ENCODE measurements at regions not wholly inside any gene's neighbourhood (a gene's known extent, or its start where the extent isn't known, plus 50 kb on each side); places are given as distances from the start of the nearest gene placed in this dataset.

DNA sequence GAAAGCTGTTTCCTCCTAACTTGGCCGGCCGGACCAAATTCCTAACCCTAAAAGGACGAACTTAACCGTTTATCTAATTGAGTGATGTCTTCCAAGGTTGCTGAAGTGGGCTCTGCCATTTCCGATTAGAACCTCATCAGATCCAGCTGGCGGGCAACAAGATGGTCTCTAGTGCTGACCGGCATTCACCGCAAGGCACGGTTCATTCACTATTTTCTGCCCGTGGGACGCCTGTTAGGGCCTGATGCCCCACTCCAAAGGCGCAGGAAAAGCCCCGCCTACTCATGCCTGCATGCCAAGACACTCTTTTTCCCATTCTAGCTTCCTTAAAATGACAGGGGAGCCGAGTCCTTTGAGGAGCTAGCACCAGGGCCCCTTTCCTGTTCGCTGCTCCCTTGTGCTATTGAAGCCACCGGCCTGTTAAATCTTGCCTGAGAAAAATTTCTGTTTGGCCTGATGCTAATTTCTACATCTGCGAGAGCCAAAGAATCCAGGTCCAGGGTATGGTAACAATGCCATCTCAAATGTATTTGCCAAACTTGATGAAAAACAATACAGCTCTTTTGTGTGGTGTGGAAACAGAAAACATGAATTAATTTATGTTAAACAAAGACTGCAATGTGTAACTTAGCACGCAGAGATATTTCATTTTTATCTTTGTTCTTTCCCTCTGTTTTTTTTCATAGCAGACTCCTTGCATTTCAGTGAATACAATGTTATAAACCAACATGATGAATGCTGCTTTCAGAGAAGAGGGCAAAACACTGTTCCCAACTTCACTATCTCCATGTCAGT is 1071.2 kb upstream of the USP15 start:
- H3K4me3 ChIP-seq (ENCODE audit: low read depth, low read length) = no peak overlapping the region
- no peaks in the 10 kb centered on the region for H3K27me3 ChIP-seq (ENCODE audit: insufficient read depth, low read depth, severe bottlenecking)
- no peaks in the 10 kb centered on the region for H3K36me3 ChIP-seq
- no peak for DNase-seq
- no peaks in the 10 kb centered on the region for H3K9me3 ChIP-seq (ENCODE audit: severe bottlenecking)
- TF ChIP-seq, protein P1, sequence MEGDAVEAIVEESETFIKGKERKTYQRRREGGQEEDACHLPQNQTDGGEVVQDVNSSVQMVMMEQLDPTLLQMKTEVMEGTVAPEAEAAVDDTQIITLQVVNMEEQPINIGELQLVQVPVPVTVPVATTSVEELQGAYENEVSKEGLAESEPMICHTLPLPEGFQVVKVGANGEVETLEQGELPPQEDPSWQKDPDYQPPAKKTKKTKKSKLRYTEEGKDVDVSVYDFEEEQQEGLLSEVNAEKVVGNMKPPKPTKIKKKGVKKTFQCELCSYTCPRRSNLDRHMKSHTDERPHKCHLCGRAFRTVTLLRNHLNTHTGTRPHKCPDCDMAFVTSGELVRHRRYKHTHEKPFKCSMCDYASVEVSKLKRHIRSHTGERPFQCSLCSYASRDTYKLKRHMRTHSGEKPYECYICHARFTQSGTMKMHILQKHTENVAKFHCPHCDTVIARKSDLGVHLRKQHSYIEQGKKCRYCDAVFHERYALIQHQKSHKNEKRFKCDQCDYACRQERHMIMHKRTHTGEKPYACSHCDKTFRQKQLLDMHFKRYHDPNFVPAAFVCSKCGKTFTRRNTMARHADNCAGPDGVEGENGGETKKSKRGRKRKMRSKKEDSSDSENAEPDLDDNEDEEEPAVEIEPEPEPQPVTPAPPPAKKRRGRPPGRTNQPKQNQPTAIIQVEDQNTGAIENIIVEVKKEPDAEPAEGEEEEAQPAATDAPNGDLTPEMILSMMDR (IDR thresholded peaks at IDR 0.05; ENCODE audit: low read depth, low read length) = no peak
- no peak overlapping the region for H3K27ac ChIP-seq

DNA sequence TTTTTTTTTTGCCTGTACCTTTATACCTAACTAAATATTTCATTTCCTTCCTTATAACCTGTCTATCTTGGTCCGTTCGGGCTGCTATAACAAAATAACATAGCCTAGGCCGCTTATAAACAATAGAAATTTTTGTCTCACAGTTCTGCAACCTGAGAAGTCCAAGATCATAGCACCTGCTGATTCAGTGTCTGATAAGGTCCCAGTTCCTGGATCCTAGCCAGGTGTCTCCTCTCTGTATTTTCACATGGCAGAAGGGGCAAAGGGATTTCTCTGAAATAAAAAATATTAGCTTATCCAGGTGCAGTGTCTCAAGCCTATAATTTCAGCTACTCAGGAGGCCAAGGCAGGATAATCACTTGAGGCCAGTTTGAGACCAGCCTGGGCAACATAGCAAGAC is 1046.6 kb upstream of the USP15 start:
- Histone ChIP-seq H3K36me3 (no peaks in the 10 kb centered on the region), H3K27ac (no peak overlapping the region), H3K9me3 (ENCODE audit: severe bottlenecking) (no peaks in the 10 kb centered on the region), H3K27me3 (ENCODE audit: insufficient read depth, low read depth, severe bottlenecking) (no peaks in the 10 kb centered on the region), H3K4me3 (ENCODE audit: low read depth, low read length) (no peak overlapping the region)
- DNase-seq = no peak
- TF ChIP-seq, protein P1 (IDR thresholded peaks at IDR 0.05; ENCODE audit: low read depth, low read length) = no peak

DNA sequence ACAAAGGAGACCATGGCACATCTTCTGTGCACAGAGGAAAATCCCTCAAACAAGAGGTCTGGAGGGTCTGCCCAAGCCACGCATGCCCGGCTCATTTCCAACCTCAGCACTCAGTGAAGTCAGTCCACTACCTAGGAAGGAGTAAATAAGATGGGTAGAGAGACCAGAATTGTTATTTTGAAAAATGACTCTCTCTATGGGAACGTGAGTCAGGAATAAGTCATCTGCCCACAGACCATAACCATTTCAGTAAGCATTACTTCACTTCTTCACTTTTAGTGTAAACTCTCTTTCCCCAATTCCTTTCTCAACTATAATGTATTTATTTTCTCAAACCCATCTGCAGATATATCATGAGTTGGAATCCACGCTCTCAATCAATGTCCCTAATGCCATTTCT is 1039.9 kb upstream of the USP15 start:
- TF ChIP-seq, protein P1 (IDR thresholded peaks at IDR 0.05; ENCODE audit: low read depth, low read length) = no peak
- H3K27ac ChIP-seq = no peak overlapping the region
- DNase-seq = no peak
- H3K27me3 ChIP-seq (ENCODE audit: insufficient read depth, low read depth, severe bottlenecking) = no peaks in the 10 kb centered on the region
- no peak overlapping the region for H3K4me3 ChIP-seq (ENCODE audit: low read depth, low read length)
- H3K36me3 ChIP-seq = no peaks in the 10 kb centered on the region
- no peaks in the 10 kb centered on the region for H3K9me3 ChIP-seq (ENCODE audit: severe bottlenecking)

DNA sequence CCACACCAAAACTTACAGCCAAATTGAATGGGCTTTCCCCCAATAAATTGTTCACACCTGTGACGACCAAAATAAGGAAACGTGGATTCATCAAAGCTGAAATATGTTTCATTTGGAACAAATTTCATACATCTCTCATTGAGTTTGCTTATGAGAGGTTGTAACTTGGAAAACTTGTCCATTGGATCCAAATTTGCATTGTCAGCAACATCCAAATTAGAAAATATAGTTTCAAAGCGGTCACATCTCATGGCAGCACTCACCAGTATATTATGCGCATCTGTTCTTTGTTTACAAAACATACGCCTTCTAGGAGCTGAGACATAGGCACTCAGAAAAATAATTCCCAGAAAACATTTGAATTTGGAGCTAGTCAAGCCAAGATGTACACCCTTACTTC is 1028.2 kb upstream of the USP15 start:
- H3K9me3 ChIP-seq (ENCODE audit: severe bottlenecking) = no peaks in the 10 kb centered on the region
- TF ChIP-seq, protein P1 (IDR thresholded peaks at IDR 0.05; ENCODE audit: low read depth, low read length) = no peak
- H3K27ac ChIP-seq = no peak overlapping the region
- no peaks in the 10 kb centered on the region for H3K27me3 ChIP-seq (ENCODE audit: insufficient read depth, low read depth, severe bottlenecking)
- H3K4me3 ChIP-seq (ENCODE audit: low read depth, low read length) = no peak overlapping the region
- H3K36me3 ChIP-seq = no peaks in the 10 kb centered on the region
- no peak for DNase-seq

DNA sequence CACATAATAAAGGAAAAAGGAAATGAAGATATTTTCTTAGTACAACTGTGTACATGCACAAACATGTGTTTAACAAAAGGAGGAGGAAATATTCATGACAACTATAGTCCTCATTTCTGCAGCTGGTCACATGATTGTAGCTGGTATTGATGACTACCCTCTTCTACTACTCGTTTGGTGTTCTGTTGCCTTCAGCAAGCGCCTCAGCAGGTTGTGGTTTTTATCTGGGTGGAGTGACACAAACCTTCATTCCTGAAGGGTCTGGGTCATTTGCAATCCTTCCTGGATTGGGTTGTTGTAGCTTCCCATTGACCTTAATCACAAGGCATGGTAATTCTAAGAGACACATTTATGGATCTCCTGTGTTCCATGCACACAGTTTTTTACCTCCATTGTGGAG is 1009.9 kb upstream of the USP15 start:
- no peaks in the 10 kb centered on the region for H3K36me3 ChIP-seq
- TF ChIP-seq, protein P1 (IDR thresholded peaks at IDR 0.05; ENCODE audit: low read depth, low read length) = no peak
- H3K27ac ChIP-seq = no peak overlapping the region
- DNase-seq = no peak
- H3K27me3 ChIP-seq (ENCODE audit: insufficient read depth, low read depth, severe bottlenecking) = no peaks in the 10 kb centered on the region
- H3K4me3 ChIP-seq (ENCODE audit: low read depth, low read length) = no peak overlapping the region
- no peaks in the 10 kb centered on the region for H3K9me3 ChIP-seq (ENCODE audit: severe bottlenecking)

DNA sequence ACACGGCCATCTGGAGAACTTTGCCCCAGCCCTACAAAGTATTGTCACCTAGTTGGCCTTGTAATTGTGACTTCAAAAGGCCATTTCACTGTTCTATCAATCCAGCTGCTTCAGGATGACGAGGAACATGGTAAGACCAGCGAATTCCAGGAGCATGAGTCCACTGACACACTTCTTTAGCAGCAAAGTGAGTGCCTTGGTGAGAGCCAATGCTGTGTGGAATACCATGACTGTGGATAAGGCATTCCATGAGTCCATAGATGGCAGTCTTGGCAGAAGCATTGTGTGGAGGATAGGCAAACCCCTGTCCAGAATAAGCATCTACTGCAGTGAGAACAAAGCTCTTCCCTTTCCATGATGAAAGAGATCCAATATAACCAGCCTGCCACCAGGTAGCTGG is 1009.1 kb upstream of the USP15 start:
- TF ChIP-seq, protein P1 (IDR thresholded peaks at IDR 0.05; ENCODE audit: low read depth, low read length) = no peak
- Histone ChIP-seq H3K27ac (no peak overlapping the region), H3K9me3 (ENCODE audit: severe bottlenecking) (no peaks in the 10 kb centered on the region), H3K27me3 (ENCODE audit: insufficient read depth, low read depth, severe bottlenecking) (no peaks in the 10 kb centered on the region), H3K4me3 (ENCODE audit: low read depth, low read length) (no peak overlapping the region), H3K36me3 (no peaks in the 10 kb centered on the region)
- DNase-seq = no peak

Measured in WERI-Rb-1 (cell line).